BLaER1 treated with 17β-estradiol and CSF1 and Interleukin-3, amounts not matched to agents 10 nM and 100 nM (cell line): ENCODE measurements at regions not wholly inside any gene's neighbourhood (a gene's known extent, or its start where the extent isn't known, plus 50 kb on each side); places are given as distances from the start of the nearest gene placed in this dataset.
A peak's percentile ranks its signal among the peaks of the same experiment; 100 is the strongest.

Experiments used
- H3K27ac ChIP-seq, 11 experiments: shearing (Covaris generic); formaldehyde crosslinking; 2 replicates each; pipeline ENCODE4 v1.8.1; 2022
- H3K27me3 ChIP-seq, 11 experiments: shearing (Covaris generic); formaldehyde crosslinking; 2 replicates each; pipeline ENCODE4 v1.8.1; 2022
- H3K36me3 ChIP-seq, 11 experiments: shearing (Covaris generic); formaldehyde crosslinking; 2 replicates each; pipeline ENCODE4 v1.8.1; 2022
- H3K4me1 ChIP-seq, 10 experiments: shearing (Covaris generic); formaldehyde crosslinking; 2 replicates each; pipeline ENCODE4 v1.8.1; 2022
- H3K4me2 ChIP-seq, 11 experiments: shearing (Covaris generic); formaldehyde crosslinking; 2 replicates each; pipeline ENCODE4 v1.8.1; 2022
- H3K4me3 ChIP-seq, 10 experiments: shearing (Covaris generic); formaldehyde crosslinking; 2 replicates each; pipeline ENCODE4 v1.8.1; 2022
- H3K9ac ChIP-seq, 11 experiments: shearing (Covaris generic); formaldehyde crosslinking; 2 replicates each; pipeline ENCODE4 v1.8.1; 2022
- H3K9me3 ChIP-seq, 11 experiments: shearing (Covaris generic); formaldehyde crosslinking; replicated peaks in 1 of 11; 2 replicates each; pipeline ENCODE4 v1.8.1; 2022
- H4K20me1 ChIP-seq, 11 experiments: shearing (Covaris generic); formaldehyde crosslinking; 2 replicates each; pipeline ENCODE4 v1.8.1; 2022
- Cebpa-rat ChIP-seq, 11 experiments: shearing (Covaris generic); IDR thresholded peaks; 2 replicates each; pipeline ENCODE4 v1.8.1; 2022

DNA sequence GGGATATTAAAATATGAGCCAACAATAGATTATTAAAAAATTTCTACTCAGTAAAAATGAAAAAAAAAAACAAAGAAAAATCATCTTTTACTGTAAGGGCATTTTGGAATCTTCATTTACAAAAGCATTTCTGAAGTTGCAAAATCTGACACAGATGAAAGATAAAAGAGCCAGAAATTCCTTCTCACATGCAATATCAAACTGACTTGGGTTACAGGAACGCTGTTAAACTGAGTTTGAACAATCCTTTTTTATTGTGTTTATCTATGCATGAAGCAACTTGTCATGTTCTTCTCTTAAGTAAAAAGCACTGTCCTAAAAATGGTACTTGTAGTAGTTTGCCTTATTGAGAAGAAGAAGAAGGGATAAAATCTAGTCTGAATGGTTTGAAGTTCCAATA is 468.5 kb upstream of the KCNMB2 start:
- no peak overlapping the region for H3K9ac ChIP-seq
- H4K20me1 ChIP-seq = no peaks in the 10 kb centered on the region
- no peaks in the 10 kb centered on the region for H3K27me3 ChIP-seq
- TF ChIP-seq Cebpa-rat (IDR thresholded peaks at IDR 0.05) = no peak
- peaks cover 0 to 35% (median 19%) of the 10 kb centered on the region in 11 experiments; a peak in 17 of 22 replicates for H3K9me3 ChIP-seq
- H3K36me3 ChIP-seq = no peaks in the 10 kb centered on the region
- H3K4me1 ChIP-seq = peaks cover 0 to 6% (median 0%) of the 10 kb centered on the region in 10 experiments; a peak in 1 of 20 replicates
- no peak overlapping the region for H3K27ac ChIP-seq
- H3K4me2 ChIP-seq = 0 out of 22 replicates have a peak overlapping the region, but pooled peaks of 1 of the 11 experiments have one; percentile 3
- no peak overlapping the region for H3K4me3 ChIP-seq

DNA sequence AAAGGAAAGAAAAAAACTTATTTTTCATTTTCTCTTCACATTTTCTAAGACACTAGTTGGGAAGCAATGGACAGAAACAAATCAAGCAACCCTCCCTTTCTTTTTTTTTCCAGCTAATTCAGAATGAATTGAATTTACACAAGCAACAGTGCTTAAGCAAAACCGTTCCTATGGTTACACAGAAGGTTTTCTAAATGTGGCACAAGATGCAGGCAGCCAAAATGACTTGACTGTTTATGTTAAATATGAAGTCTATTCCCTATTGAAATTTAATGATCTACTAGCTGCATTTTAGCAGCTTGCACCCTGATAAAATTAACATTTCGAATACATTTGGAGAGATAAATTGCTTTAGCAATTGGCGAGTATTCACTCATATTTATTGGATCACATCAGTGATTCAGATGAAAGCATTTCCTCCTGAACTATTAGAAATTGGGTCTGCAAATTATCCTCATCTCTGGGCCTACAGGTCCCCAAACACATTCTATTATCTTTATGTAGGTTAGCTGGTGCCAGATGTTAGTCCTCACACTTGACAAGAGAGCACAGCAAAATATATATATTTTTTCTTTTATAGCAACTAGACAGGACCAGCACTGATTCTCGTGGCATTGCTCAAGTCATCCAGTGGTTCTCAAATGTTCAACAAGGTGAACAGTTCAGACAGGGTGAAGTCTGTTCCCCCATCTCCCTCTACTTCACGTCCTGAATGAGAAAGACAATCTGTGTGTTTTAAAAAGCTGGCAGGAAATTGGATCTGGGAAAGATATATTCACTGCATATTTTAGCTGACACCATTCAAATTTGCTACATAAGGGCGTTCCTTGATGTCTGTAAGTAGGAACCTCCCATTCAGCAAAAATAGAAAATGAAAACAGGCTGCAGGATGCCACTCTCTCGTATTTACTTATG is 463.6 kb upstream of the KCNMB2 start:
- Histone ChIP-seq H3K4me1 (peaks cover 0 to 7% (median 0%) of the 10 kb centered on the region in 10 experiments; a peak in 3 of 20 replicates), H3K27ac (no peak overlapping the region), H4K20me1 (no peaks in the 10 kb centered on the region), H3K4me2 (no peak overlapping the region), H3K4me3 (no peak overlapping the region), H3K36me3 (no peaks in the 10 kb centered on the region; a peak in 1 of 22 replicates), H3K9ac (no peak overlapping the region), H3K9me3 (peaks cover 0 to 16% (median 8%) of the 10 kb centered on the region in 11 experiments; a peak in 9 of 22 replicates), H3K27me3 (no peaks in the 10 kb centered on the region)
- TF ChIP-seq Cebpa-rat (IDR thresholded peaks at IDR 0.05) = no peak

DNA sequence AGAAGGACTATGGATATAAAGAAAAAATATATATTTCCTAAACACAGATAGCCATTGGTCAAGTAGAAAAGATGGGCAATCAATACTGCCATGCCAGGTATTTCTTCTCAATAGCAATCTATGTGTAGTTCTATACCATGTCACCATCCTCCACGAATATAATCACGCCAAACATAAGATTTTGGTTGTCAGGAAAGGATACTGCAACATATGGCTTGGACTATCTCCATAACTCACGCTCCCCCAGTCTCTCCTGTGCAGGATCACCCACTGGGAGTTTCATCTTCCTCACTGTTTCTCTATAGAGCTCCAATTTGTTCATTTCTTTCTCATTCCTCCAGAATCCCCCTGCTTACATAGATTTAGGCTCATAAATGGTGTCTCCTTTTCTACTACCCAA is 462.9 kb upstream of the KCNMB2 start:
- TF ChIP-seq Cebpa-rat (IDR thresholded peaks at IDR 0.05) = no peak
- Histone ChIP-seq H3K27me3 (no peaks in the 10 kb centered on the region), H3K9ac (no peak overlapping the region), H3K4me1 (peaks cover 0 to 5% (median 0%) of the 10 kb centered on the region in 10 experiments; a peak in 3 of 20 replicates), H3K36me3 (no peaks in the 10 kb centered on the region; a peak in 1 of 22 replicates), H3K9me3 (peaks cover 0 to 18% (median 8%) of the 10 kb centered on the region in 11 experiments; a peak in 9 of 22 replicates), H3K4me2 (no peak overlapping the region), H3K27ac (no peak overlapping the region), H4K20me1 (no peaks in the 10 kb centered on the region), H3K4me3 (no peak overlapping the region)

DNA sequence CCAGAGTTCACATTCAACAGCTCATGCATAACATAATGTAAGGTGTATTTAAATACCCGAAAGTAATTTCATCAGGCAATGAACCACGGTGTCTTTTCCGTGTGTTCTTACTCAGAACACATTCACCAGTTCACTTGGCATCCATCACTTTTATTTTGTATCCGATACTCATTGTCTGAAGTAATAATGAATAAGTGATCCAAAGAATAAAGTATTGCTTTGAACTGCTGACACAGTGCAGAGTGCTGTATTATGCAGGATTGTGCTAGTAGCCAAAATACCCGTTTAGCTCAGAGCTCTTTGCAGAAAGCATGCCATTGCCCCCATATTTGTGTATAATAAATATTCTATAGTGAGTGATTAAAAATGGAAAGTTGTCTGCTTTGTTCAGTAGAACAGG is 460.9 kb upstream of the KCNMB2 start:
- Histone ChIP-seq H3K9ac (no peak overlapping the region), H3K27me3 (no peaks in the 10 kb centered on the region), H3K4me1 (peaks cover 0 to 5% (median 0%) of the 10 kb centered on the region in 10 experiments; a peak in 3 of 20 replicates), H3K27ac (no peak overlapping the region), H3K9me3 (peaks cover 0 to 10% (median 5%) of the 10 kb centered on the region in 11 experiments; a peak in 10 of 22 replicates), H3K4me2 (no peak overlapping the region), H3K4me3 (no peak overlapping the region), H4K20me1 (no peaks in the 10 kb centered on the region), H3K36me3 (no peaks in the 10 kb centered on the region; a peak in 1 of 22 replicates)
- no peak for TF ChIP-seq Cebpa-rat (IDR thresholded peaks at IDR 0.05)

DNA sequence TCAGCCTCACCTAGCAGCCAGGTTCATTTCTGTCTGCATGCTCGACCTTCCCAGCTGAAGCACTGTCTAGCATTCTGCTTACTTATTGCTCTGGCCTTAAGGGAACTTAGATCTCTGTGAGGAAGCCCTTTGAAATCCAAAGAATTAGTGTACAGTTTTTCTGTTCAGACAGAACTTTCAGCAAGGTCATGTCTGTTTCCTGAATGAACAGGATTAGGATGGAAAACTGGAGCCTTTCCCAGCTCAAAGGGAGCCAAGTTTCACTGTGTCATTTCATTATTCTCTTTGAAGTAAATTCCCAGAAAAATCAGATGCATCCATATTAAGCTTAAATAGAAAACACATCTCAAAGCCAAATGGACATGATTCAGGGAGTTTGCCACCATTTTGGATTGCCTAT is 457.3 kb upstream of the KCNMB2 start:
- peaks cover under 1 to 9% (median 6%) of the 10 kb centered on the region in 10 experiments; a peak in 13 of 20 replicates for H3K4me1 ChIP-seq
- no peaks in the 10 kb centered on the region for H4K20me1 ChIP-seq
- no peak for TF ChIP-seq Cebpa-rat (IDR thresholded peaks at IDR 0.05)
- H3K9ac ChIP-seq = no peak overlapping the region
- H3K27me3 ChIP-seq = no peaks in the 10 kb centered on the region
- H3K27ac ChIP-seq = no peak overlapping the region
- peaks cover 0 to 11% (median 5%) of the 10 kb centered on the region in 11 experiments; a peak in 10 of 22 replicates for H3K9me3 ChIP-seq
- H3K4me2 ChIP-seq = no peak overlapping the region
- H3K36me3 ChIP-seq = no peaks in the 10 kb centered on the region; a peak in 1 of 22 replicates
- no peak overlapping the region for H3K4me3 ChIP-seq

DNA sequence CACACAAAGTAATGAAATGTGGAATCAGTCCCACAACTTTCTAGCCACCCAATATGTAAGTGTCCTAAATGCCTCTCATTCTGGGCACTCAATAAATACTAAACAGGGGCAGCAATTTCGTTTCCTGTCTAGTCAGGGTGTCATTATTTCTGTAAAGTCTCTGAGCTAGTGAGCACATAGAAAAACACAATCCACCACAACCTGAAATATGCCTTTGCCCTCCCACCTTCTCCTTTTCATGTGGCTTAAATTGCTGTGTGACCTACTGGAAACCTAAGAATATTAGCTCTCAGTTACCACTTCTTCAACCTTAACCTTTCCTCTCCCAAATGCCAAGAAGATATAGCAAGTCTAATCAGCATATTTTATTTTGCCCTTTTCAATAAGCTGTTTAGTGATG is 456.3 kb upstream of the KCNMB2 start:
- H3K4me2 ChIP-seq = no peak overlapping the region
- H3K36me3 ChIP-seq = no peaks in the 10 kb centered on the region; a peak in 1 of 22 replicates
- H3K27me3 ChIP-seq = no peaks in the 10 kb centered on the region
- H4K20me1 ChIP-seq = no peaks in the 10 kb centered on the region
- H3K9me3 ChIP-seq = peaks cover 0 to 11% (median 4%) of the 10 kb centered on the region in 11 experiments; a peak in 9 of 22 replicates
- H3K4me1 ChIP-seq = peaks cover 10 to 19% (median 16%) of the 10 kb centered on the region in 10 experiments; a peak in 19 of 20 replicates
- no peak overlapping the region for H3K4me3 ChIP-seq
- no peak for TF ChIP-seq Cebpa-rat (IDR thresholded peaks at IDR 0.05)
- no peak overlapping the region for H3K9ac ChIP-seq
- no peak overlapping the region for H3K27ac ChIP-seq

DNA sequence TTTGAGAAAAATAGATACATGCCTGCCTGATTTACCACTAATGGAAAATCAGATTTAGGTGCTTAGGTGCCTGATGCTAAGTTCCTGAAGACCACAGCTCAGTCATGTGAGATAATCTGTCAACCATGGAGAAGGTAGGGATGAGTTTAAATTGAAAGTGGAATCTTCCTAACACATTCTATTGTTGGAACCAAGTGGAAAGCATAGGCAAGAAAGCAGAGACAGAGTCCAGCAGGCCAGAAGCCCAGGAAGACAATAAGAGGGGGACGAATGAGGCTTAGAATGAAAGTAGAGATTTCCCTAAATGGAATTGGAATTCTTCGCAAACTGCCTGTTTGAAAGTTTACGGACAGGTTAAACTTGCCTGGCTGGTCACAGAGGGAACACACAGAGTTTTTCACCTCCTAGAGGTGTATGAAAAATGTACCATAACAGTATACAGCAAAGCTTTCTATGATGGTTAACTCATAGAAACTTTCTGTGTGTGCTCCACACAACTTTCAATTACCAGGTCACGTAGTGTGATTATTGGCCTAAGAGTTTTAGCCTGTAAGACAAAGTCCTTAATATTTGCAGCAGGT is 453.8 kb upstream of the KCNMB2 start:
- Histone ChIP-seq H3K4me1 (peaks cover 11 to 36% (median 31%) of the 10 kb centered on the region in 10 experiments; a peak in 19 of 20 replicates), H3K36me3 (no peaks in the 10 kb centered on the region), H3K27ac (no peak overlapping the region), H3K9me3 (peaks cover 0 to 6% (median 0%) of the 10 kb centered on the region in 11 experiments; a peak in 2 of 22 replicates), H3K27me3 (no peaks in the 10 kb centered on the region), H3K4me3 (no peak overlapping the region), H3K4me2 (no peak overlapping the region), H4K20me1 (no peaks in the 10 kb centered on the region), H3K9ac (no peak overlapping the region)
- TF ChIP-seq Cebpa-rat (IDR thresholded peaks at IDR 0.05) = no peak

DNA sequence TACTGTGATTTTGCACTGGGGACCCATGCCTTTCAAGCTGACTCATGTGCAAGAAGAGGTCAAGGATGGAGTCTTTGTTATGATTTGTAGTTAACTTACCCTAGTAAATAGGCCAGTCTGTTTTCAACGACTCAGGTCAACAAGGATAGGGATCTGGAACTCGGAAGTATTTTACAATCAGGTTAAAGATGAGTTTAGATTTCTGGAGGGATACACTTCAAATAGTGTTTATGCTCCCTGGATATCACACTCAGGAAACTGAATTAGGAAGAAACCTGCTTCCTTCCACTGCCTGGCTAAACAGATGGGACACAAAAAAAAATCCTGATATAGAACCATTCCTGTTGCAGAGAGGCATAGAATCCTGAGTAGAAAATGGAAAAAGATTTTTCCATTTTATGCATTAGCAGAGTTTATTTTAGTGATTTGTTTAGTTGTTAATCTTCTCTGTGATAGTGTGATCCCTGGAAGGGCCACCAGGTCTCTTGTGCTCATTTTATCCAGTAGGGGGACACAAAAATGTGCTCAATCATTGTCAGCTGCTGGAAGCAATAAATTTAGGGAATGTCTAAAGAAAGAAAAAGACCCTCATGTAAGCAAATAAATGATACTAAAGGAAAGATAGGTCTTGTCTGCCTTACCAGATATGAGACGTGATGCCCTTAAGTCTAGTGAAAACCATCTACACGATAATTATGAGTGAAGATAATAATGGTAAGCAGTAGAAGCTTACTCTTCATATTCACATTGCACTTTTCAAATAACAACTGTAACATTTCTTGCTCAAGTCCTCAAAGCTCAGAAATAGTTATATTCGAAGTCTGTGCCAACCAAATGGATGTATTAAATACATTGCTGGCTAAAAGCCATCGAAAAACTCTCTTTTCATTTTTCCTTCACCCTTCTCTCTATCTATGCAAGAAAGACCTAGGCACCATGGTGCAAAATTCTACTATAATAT is 452.1 kb upstream of the KCNMB2 start:
- TF ChIP-seq Cebpa-rat (IDR thresholded peaks at IDR 0.05) = no peak
- H3K27ac ChIP-seq = peak overlapping the region in 5 of 11 experiments; percentile 1 to 56 (median 35); a peak in 7 of 22 replicates
- peak overlapping the region in 3 of 11 experiments; percentile 29 to 32 (median 32); a peak in 4 of 22 replicates for H3K9ac ChIP-seq
- H3K36me3 ChIP-seq = no peaks in the 10 kb centered on the region
- H3K4me3 ChIP-seq = no peak overlapping the region
- H3K27me3 ChIP-seq = no peaks in the 10 kb centered on the region
- H3K4me2 ChIP-seq = peak overlapping the region in 10 of 11 experiments; percentile 14 to 74 (median 48); a peak in 19 of 22 replicates
- peaks cover 11 to 36% (median 31%) of the 10 kb centered on the region in 10 experiments; a peak in 19 of 20 replicates for H3K4me1 ChIP-seq
- 0 out of 22 replicates have a peak, but pooled peaks cover 0 to 2% (median 0%) of the 10 kb centered on the region in 11 experiments for H3K9me3 ChIP-seq
- no peaks in the 10 kb centered on the region for H4K20me1 ChIP-seq
